Head of caudate nucleus (tissue), 42 donors: ENCODE measurements at regions not wholly inside any gene's neighbourhood (a gene's known extent, or its start where the extent isn't known, plus 50 kb on each side); places are given as distances from the start of the nearest gene placed in this dataset.

ENCODE experiments used
- DNase-seq, 42 donors: peaks; one replicate each; pipeline versions ENCODE4 v3.0.0 to v3.0.0-alpha.2; 2020 to 2021; ENCODE audit warnings: mixed read lengths in 7 of 42
- intact Hi-C: fragments of 100-400 bp; cut with DNase I; formaldehyde crosslinking; loops from one replicate; pipeline ENCODE4 v1.15.0; 2022

DNA sequence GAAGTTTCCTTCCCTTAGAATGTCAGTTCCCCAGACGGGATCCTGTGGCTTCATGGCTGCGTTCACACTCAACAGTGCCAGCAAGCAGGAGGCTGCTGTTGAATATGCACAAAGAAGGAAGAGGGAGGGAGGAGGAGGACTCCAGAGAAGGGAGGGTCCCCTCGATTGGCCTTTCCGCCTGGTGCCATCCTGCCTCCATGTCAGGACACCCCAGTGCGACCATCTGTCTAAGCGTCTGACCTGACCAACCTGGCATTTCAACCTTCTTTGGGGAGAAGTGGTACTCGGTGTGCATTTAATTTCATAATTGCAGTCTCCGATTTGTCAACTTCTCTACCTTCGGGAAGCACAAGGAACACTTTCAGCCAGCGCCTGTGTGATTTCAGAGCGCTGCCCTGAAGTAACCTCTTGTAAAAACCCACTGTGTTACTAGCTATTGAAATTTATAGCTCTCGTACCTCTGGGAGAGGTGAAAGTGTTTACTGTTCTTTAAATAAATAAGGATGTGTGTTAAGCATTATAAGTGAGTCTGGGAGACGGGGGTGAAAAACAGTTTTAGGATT, 1491.9 kb downstream of the TBC1D22A start:
- intact Hi-C loops: no loop called here
- DNase-seq: peak in 12 of 42 donors; percentile 5 to 47 (median 24)

DNA sequence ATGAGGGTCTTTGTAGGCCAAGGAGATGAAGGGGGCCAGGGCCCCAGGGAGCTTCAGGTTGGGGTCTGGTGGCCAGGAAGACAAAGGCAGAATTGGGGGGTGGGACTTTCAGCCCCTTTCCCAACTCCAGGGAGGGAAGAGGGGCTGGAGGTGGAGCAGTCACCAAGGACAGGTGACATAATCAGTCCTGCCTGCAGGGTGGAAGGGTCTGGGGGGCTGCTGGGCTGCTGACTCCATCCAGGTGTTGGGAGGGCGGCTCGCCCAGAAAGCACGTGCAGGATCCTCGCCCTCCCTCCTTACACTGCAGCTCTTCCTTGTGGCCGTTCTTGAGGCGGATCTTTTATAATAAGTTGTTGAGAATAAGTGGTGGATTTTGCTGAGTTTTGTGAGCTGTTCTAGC, 1491.1 kb downstream of the TBC1D22A start:
- intact Hi-C loops: no loop called here

DNA sequence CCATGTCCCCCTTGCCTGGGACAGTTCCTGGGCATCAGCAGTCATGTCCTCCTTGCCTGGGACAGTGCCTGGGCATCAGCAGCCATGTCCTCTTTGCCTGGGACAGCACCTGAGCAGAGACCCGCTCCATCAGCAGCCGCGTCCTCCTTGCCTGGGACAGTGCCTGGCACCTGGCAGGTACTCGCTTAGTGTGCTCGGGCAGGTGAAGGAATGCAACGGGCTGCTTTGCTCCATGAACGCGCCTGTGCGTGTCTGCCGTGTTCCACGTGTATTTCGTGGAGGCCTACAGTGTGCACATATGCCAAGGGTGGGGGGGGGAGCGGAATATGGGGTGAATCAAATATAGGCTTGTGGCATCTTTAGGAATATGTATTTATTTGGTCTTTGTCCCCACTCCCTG, 1490.7 kb downstream of the TBC1D22A start:
- peak in 1 of 42 donors; percentile 11 for DNase-seq

More for the DNA sequence above, 1491.1 kb downstream of the TBC1D22A start:
- peak in 1 of 42 donors; percentile 22 for DNase-seq

DNA sequence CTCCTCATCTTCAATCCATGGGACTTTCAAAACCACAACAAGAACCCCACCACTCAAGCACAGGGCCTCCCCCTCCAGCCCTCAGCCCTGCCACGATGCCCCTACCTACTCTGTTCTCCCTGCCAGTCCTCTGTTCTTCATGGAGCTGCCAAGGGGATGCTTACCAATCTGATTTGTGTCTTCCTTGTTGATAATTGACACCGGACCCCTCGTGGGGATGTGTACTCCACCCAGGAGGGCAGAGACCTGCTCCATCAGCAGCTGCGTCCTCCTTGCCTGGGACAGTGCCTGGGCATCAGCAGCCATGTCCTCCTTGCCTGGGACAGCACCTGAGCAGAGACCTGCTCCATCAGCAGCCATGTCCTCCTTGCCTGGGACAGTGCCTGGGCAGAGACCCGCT, 1489.2 kb downstream of the TBC1D22A start:
- DNase-seq: peak in 2 of 42 donors; percentile 4 to 7
- intact Hi-C loops: no loop called here

More for the DNA sequence above, 1490.7 kb downstream of the TBC1D22A start:
- intact Hi-C loops: no loop called here

DNA sequence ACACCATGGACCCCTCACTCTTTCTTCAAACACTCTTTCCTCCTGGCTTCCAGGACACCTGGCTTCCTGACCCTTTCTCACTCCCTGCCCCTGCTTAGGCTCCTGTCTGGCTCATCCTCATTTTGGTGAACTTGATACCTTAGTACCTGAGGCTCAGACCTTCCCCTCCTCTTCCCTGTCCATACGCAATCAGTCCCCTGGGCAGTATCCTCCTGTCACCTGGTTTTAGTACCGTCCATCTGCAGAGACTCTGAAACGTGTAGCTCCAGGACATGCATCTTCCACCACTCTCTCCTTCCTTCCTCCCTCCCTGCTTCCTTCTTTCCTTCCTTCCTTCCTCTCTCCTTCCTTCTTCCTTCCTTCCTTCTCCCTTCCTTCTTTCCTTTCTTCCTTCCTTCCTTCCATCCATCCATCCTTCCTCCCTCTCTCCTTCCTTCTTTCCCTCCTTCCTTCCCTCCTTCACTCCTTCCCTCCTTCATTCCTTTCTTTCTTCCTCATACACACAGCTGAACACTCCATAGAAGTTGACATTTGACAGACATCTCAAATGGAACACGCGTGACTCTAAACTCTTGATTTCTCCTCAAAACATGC, 1488.6 kb downstream of the TBC1D22A start:
- intact Hi-C loops: no loop called here
- DNase-seq: peak in 2 of 42 donors; percentile 7 to 8

DNA sequence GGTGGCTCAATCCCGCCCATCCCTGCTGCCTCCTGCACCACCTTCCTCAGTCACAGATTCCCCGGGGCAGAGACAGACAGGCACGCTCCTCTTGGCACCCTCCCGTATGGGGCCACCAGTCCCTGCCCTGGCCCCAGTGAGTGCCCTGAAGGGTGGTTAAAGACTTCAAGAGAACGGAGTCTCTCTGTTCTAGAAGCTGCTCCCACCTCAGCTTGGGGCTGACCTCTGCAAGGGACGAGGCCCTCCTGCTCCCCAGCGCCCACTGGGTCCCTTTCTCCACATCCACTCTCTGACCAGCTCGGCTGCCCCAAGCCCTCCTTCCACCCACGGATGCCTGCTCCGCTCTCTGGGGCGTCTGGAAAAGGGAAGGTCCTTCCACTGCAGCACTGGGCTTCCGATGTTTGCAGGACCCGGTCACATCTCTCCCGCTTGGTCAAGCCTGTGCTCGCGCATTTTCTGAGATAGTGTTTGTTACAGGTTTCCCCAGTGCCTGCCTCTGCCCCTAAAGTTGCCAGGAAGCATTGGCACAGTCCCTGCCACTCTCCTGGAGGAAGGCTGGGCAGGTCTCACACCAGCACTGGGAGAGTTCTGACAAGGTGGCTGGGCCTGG, 1487.9 kb downstream of the TBC1D22A start:
- intact Hi-C loops: no loop called here
- DNase-seq: peak in 4 of 42 donors; percentile 6 to 32 (median 23)

DNA sequence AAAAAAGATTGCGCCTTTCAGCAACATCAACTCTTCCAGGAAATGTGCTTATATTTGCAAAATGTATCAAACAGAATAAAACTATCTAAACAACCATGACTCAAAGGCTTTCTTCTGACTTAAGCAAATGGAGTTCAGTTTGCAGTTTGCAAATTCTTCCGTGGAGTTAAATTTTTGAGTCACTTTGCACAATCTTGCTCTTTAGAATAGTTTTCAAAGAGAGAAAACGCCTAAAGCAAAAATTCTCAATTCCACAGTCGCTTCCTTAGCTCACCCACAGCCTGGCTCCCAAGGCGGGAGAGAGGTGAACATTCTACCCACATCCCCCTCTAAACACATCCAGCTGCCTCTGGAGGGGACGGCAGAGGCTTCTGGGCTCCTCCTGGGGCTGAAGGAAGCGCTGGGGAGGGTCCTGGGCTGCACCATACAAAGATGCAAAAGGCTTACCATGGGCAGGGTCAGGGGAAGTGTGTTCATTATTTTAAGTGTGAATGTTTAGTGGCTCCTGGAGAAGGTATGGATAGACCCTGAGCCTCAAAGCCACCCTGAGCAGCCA, 1487.3 kb downstream of the TBC1D22A start:
- intact Hi-C loops: no loop called here

DNA sequence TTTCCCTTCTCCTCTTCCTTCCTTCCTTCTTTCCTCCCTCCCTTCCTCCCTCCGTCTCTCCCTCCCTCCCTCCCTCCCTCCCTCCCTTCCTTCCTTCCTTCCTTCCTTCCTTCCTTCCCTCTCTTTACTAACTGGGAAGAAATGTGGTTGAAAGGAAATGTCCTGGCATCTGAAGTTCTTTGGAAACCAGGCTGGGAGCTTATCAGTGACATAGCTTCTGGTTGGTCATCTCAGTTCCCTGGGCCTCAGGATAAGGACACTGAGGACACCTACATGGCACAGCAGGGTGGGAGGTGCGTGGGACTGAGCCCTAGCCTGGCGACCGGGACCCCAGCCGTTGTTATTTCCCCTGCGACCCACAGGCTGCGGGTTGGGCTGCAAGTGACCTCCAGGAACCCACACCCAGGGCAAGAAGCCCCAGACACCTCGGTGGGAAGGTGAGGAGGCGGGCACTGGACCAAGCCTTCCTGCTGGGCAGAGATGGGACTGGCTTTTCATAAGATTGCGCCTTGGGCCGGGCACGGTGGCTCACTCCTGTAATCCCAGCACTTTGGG, 1486.5 kb downstream of the TBC1D22A start:
- peak in 2 of 42 donors; percentile 23 for DNase-seq
- intact Hi-C loops: no loop called here

More for the DNA sequence above, 1487.3 kb downstream of the TBC1D22A start:
- DNase-seq: peak in 2 of 42 donors; percentile 1 to 2

DNA sequence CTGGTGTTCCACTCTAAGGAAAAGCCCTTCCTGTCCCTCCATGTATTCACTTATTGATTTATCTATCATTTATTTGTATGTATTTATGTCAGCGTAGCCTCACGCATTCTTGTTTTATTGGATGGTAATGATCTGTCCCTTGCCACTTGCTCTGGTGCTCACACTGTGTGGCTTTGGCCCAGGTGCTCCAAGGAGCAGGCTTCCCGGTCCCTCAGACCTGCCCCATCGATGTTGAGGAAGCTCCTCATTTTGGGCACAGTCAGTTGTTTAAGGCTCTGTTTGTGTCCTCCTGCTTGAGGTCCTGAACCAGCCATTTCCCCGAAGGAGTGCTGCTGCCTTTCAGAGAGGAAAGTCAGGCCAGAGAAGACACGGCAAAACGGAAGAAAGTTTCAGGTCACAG, 1485.4 kb downstream of the TBC1D22A start:
- intact Hi-C loops: no loop called here
- peak in 4 of 42 donors; percentile 2 to 21 (median 6) for DNase-seq

DNA sequence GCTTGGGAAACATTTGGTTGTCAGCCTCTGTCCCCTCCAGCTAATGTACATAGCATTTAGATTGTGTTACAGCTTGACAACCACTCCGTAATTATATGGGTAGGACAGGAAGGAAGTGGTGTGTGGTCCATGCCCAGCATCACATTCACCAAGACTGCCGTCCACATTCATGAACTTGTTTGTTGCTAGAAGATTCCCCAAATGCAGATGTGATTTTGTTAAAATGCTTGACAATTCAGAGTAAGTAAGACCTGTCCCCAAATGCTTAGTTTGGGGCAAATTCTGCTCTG, 1482.7 kb downstream of the TBC1D22A start:
- peak in 2 of 42 donors; percentile 3 to 17 for DNase-seq
- intact Hi-C loops: no loop called here

DNA sequence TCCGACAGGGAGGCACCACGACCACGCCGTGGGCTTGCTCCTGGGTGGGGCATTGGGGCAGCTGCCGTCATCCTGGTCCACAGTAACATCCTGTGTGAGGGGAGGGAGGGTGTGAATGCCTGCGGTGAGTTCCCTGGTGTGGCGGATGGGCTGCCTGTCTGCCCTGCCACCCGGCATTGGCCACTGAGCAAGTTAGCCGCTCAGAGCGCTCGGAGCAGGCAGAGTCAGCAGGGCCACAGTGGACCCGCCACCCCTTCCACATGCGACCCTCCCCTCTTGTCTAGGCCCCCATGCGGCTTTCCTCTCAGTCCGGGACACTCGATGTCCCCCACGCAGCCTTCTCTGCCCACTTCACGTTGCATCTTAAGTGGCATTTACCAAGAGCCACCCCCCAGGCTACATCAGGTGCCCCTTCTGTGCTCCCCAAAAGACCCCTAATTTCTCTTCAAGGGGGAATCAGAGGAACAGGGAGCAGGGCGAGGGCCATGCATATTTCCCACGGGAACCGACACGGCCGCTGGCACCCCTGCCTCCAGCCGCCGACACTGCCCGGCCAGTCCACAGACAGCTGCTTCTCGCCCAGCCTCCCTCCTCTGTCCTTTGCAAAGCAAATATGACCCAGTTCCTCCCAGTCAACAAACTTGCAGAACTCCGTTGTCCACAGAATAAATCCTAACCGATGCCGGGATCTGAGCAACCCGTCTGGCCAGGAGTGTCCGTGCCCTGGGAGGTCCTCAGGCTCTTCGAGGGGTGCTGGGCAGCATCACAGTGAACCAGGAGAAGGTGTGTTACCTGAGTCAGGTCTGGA, 1482.1 kb downstream of the TBC1D22A start:
- intact Hi-C loops: no loop called here
- peak in 9 of 42 donors; percentile 0 to 36 (median 17) for DNase-seq

DNA sequence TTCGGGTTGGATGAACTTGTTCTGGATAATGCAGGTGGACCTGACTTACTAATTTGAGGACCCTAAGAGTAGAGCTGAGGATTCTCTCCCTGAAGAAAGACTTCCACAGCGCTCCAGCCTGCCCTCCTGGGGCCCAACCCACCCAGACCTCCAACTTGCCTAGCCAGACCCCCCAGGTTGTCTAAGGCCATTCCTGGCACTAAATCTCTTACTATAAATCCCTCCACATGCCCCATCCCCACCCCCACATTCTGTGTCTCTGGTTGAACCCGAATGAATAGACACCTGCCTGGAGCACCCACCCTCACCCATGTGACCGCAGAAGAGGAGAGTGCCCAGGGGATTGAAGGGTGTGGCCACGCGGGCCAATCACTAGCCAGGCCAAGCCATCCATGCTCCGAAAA, 1480.0 kb downstream of the TBC1D22A start:
- intact Hi-C loops: no loop called here
- DNase-seq: peak in 8 of 42 donors; percentile 1 to 31 (median 7)

DNA sequence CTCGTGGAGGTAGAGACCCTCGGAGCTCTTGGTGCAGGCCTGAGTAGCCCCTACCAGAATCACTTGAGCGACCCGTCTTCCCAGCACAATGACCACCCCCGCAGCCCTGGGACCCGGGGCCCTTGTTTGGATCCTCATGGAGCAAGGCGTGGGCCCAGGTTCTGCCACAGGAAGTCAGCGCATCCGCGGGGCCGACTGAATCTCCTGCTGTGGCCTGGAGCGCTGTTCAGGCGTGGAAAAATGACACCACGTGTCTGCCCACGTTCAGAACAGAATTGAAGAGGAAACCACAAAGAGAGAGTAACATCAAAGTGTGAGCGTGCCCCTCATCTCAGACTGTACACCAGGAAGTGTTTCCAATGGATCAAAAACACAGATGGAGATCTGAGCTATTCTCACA, 1479.2 kb downstream of the TBC1D22A start:
- intact Hi-C loops: no loop called here

DNA sequence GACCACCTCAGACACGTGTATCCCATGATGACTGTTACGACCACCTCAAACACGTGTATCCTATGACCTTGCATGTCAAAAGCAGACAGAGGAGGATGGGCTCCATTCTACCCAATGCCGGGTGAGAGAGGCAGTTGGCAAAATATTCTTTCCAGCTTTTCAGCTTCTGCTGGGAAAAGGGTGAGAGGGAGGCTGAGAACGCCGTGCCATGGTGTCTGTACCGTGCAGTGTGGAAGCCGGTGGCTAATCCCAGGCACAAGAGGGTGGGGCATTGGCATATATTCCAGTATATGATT, 1478.4 kb downstream of the TBC1D22A start:
- intact Hi-C loops: no loop called here
- DNase-seq: peak in 3 of 42 donors; percentile 1 to 20 (median 3)

More for the DNA sequence above, 1479.2 kb downstream of the TBC1D22A start:
- DNase-seq: peak in 6 of 42 donors; percentile 3 to 24 (median 22)

DNA sequence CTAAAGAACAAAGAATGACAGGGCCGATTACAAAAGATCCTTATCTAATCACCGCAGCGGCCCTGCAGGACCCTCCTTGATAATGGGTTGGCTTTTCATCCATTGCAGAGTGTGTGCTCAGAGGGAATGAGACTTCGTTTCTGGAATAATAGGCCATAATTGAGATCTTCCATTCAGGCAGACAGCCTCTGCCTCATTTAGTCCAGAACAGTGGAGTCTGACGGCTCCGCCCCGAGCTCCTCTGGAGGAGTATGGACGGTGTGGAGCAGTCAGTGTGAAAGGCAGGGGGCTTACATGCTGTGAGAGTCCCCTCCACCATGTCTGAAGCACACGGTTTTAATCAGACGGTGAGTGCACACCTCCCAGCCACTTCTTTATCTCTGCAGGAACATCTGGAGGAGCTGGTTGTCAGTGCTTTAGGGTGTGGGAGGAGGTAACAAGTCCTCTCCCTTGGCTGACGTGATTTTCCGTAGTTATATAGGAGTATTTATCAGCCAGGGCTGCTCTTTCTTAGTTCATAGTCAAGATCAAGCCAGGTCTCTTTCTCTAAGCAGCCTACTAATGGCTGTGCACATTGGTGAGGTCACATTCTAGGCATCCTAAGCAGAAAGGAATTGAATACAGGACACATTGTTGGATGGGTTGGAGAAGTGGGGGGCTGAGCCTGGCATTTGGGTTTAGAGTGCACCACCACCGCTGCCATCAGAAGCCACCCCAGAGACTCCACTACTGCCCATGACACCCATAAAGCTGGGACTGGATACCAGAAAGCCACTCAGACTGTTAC, 1477.9 kb downstream of the TBC1D22A start:
- peak in 5 of 42 donors; percentile 2 to 17 (median 13) for DNase-seq
- intact Hi-C loops: no loop called here

DNA sequence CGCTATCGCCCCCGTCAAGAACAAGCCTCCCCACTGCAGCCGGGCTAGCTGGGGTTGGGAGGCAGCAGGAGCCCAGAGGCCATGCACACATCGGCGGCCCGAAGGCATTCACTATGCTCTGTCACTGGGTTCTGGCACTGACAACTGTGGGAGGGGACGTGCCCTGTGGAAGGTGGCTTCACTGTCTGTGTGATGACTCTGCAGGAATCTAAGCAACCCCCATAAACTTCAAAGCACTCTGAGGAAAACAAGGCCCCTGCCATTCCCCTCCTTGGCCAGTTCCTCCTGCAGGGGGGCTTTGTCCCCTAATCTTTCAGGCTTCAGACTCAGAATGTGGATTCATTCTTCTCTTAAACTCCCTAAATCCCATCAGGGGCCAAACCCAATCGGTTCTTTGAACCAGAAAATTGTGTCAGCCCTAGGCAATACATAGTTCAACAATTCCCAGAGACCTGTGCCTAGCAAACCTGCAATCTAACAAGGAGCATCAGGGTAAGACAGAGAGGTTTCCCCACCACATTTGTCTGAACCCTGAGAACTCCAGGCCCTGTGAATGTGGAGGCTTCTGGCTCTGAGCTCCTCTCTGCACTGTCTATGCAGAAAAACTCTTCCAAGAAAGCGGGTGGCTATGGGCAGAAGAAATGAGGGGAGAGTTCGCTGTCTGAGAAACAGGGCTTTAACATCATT, 1477.2 kb downstream of the TBC1D22A start:
- intact Hi-C loops: no loop called here
- DNase-seq: peak in 4 of 42 donors; percentile 3 to 23 (median 13)

DNA sequence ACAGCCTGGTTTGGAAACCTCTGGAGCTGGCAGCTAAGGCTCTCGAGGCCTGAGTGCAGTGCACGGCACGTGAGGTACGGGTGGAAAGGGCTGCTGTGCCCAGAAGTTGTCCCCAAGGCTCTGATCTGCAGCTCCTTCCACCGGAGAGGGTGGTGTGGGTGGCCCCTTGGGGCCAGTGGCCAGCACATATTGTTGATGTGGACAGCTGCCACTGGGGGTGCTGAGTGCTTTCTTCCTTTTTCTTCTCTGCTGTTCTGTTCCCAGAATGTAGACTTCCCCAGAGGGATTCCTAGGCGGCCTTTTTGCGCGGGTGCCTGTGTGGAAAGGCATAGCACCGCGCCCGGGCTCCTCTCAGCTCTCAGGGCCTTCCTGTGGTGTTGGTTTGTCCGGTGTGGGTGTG, 1476.5 kb downstream of the TBC1D22A start:
- intact Hi-C loops: no loop called here
- DNase-seq: peak in 5 of 42 donors; percentile 5 to 35 (median 26)
